GM19035 (cell line): ENCODE measurements at regions not wholly inside any gene's neighbourhood (a gene's known extent, or its start where the extent isn't known, plus 50 kb on each side); places are given as distances from the start of the nearest gene placed in this dataset.
"Not testable (repeated sequence)": the region's sequence is repeated elsewhere in the genome, so short reads cannot be mapped to it uniquely, and the experiment has no call there.

Experiments
- ATAC-seq: cut with Tn5 transposase; IDR thresholded peaks from one replicate; pipeline ENCODE4 v1.9.1; 2021; ENCODE audit not compliant: unreplicated experiment

DNA sequence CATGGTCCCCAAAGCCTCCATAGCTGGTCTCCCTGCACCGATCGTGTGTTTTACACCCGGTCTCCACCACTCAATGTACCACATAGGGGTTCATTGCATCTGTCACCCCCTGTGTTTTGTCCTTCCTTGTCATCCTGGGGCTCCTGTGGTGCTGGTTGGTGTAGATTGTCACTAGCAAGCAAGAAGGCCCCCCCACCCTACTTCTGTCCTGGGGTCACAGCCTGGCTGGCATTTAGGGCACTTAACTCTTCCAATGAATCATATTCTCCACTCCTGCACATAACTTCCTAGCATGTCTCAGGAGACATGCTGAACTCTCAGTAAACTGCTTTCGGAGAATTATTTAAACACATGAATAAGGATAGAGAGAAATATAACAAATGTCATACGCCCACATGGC is 161.4 kb downstream of the BCL2L11 start:
- not testable (repeated sequence) for ATAC-seq

DNA sequence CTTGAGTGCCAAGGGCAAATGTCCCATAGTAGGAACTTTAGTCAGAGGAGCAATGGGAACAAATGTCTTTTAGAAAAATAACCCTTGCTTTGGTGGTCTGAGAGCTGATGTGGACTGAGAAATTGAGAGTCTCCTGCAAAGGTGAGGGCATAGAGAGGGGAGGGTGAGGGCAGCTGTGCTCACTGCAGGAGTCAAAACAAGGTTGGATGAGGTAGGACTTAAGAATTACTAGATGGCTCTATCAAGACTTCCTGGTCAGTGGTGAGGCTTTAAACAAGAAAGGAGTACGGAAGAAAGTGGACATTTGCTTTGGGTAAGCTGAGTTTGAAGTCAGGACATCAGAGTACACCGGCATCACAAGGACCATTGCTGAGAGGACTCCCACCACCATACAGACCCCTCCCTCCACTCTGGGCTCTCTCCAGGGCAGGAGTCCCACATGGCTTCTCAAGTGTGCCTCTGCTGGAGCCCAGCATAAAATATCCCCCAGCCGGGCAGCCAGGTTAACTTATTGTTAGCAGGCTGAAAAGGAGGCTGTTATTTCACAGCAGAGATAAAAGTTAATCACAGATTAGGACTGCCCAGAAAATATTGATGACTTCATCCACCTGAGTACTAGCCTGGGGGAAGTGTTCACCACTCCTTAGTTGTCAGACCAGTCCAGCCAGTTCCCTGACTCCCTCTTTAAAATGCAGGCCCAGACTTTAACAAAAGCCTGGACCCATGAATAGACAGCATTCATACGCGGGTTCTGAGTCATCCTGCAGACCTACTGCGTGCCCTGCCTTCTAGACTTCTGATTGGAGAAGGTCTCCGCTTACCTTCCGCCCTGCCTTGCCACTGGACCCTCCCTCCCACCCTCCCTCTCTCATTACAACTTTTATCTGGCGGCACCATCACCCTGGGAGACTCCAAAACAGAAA is 167.2 kb downstream of the BCL2L11 start:
- ATAC-seq, result not testable (repeated sequence)

DNA sequence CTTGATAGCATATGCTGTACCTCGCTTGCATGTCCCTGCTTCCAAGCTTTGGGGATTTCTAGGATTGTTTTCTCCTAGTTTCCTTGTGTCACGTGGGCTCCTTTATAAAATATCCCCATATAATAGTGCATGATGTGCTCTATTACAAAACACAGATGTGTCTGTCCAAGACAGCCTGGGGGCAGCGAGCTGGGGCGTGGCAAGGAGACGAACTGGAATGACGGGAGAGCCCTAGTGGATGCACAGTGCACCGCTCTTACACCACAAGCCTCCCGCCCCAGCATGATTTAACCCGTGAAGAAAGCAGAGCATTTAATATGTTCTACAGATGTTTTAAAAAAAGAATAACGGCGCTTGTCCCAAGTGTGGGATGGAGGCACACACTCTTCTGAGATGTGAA is 169.7 kb downstream of the BCL2L11 start:
- not testable (repeated sequence) for ATAC-seq

DNA sequence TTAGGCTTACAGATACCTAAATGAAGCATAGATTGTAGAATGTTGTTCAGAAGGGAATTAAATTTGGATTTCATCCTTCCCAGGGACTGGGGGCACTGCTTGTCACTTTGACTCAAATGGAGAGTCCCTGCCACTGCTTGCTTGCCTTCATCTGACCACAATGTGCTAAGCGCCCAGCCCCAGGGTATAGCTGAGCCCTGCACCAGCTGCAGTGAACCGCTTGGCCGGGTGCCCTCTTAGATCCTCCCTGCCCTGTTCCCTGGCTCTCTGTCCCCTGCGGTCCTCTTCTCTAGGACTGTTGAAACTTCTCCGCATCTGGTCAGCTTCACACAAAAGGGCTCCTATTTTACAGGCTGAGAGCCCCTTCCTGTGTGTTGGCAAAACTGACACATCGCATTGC is 170.9 kb downstream of the BCL2L11 start:
- not testable (repeated sequence) for ATAC-seq

DNA sequence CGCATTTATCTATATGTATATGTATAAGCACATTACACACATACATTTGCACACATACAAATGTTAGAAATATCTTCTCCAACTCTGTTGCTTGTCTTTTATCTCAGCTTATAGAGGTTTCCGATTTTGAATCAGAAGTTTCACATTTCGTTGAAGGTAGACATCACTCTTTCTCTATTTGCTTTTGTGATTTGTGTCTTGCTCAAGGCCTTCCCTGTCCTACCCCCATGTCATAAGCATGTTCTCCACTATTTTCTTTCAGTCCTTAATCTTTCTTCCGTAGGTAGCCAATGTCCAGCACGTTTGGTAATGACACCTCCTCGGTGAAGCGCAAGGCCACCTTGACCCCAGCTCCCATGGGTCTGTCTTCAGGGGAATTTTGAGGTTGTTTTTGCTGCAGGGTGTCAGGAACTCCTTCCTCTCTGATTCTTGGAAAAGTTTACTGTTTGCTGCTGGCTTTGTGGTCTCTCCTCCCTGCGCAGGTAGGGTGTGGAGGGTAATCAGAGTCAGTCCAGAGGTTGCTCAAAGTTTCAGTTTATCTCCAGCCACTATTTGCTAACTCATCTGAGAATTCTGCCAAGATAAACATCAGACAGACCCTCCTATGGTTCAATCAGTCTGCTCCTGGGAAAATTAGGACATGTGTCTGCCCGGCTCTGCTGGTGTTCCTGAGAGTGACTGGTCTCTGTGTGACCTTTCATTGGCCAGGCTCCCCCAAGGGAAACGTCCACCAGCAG is 171.7 kb downstream of the BCL2L11 start:
- not testable (repeated sequence) for ATAC-seq

DNA sequence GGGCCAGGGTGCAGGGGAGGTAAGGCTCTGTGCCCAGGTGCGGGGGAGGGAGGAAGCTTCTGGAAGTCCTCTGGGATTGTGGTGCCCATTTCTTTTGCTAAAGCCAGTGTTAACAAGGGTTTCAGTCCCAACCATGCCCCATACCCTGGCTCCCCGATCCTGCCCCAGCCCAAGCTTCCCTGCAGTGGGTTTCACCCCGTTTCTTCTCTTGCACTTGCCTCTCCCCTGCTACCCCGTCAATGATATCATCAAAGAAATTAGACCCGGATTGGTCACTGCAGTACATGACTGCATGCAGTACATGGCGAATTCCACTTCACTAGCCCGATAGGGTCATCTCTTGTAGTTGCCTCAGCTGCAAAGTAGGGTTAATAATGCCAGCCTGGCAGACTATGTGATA is 174.0 kb downstream of the BCL2L11 start:
- not testable (repeated sequence) for ATAC-seq

DNA sequence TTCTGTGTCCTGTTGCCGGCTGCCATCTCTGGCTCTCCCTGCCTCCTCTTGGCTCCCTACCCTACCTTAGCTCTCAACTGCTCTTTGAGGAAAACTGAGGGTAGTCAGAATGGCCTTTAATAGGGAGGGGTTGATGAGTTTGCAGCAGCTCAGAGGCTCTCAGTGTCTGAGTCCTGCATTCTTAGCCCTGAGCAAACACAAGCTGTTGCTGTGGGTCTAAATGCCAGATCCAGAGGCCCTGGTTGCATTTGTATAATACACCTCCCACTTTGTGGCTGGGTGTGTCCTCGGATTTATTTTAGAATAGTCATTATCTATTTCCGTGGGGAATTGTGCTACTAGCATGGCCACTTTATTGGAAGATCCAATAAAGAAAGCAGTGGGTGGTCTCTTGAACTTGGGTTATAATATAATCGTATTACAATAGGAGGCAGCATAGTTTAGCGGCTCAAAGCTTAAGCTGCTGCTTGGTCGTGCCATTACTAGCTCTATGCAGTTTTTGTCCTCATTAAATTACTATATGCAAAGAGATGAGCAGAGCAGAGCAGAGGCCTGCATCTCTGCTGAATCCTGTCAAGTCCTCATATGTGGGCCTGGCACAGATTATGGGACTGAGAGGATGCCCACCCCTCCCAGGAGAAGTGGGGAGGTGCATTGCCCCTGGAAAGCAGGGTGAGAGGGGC is 175.5 kb downstream of the BCL2L11 start:
- ATAC-seq, result not testable (repeated sequence)

DNA sequence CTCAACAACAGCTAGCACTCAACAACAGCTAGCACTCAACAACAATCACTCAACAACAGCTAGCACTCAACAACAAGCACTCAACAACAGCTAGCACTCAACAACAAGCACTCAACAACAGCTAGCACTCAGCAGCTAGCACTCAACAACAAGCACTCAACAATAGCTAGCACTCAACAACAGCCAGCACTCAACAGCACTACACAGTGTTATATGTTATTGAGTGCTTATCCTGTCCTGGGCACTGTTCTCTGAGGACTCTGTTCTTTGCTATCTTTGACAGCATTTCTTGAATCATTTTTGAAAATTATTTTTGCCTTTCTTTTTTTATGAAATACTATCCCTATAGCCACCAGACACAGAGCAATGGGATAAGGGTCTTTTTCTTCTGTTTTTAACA is 176.4 kb downstream of the BCL2L11 start:
- not testable (repeated sequence) for ATAC-seq

DNA sequence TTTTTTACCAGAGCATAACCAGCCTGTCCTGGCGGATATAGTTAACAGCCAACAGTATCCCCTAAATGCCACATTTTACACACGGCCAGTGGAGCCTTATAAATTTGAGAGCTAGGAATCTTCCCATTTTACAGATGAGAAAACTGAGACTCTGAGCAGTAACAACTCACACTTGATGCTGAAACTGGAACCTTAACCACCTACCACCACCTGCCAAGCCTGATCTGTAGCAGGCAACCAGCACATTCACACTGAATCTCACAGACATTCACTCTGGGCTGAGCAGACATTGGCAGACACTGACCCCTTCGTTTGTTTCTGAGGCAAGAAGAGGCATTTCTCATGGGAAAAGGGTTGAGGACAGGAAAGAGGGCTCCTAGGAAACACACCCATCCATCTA is 178.2 kb downstream of the BCL2L11 start:
- ATAC-seq, result not testable (repeated sequence)

DNA sequence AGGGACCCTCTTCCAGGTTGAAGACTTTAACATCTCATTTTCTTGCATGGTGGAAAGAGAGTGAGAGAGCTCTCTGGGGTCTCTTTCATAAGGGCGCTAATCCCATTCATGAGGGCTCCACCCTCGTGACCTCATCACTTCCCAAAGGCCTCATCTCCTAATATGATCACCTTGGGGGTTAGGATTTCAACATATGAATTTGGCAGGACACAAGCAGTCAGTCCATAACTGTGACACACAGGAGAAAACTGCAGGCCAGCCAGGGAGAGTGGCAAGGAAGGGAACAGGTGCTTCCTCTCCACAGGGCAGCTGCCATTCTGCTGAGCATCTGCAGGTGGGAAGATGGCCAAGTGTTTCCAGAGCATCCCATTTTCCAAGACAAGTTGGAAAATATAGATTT is 178.9 kb downstream of the BCL2L11 start:
- not testable (repeated sequence) for ATAC-seq

DNA sequence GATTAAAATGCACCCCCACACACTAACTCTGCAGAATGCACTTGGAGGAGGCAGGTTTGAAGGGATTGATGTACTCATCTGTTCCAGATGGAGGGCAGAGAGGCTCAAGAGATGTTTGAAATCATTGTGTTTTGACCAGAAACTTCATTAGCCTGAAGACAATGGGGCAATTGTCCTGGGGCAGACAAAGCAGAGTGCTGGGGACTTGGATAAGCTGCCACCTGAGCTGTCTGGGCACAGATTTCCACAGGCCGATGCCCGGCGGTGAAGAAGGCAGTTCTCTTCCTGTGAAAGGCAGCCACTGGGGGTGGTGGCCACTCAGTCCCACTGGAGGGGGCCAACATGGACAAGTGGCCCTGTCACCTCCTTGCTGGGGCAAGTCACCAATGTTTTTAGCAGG is 181.0 kb downstream of the BCL2L11 start:
- ATAC-seq, result not testable (repeated sequence)

DNA sequence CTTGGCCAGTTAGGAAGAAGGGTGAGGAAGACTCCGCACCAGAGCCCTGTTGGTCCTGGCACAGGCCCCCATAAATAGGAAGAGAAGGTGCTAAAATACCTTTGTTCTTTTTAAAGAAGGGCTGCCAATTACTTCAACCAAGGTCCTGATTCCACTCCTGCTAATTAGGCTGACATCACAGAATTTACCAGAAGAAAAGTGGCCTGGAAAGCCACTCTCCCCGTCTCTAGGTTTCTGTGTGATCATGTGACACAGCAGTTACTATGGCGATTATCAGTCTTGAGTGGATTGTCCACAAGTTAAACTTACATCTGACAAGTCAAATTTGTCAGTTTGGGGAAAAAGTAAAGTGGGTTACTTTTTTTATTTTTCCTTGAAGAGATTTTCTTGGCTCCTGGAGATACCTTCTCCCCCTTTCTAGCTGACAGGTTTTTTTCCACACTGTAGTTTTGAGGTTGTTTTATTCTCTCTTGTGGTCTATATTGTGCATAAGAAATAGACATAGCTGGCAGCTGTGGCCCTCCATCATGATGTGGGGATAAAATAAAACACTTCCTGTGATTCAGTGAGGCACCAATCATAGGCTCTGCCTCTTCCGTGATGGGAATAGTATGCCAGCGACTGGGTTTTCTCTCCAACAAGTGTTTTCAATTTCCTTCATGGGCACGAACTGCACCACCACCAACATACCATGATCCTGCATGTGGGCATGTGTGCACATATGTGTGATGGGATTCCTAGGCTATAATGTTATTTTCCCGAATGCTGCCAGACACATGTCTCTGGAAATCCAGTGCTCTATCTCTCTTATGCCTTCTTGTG is 181.9 kb downstream of the BCL2L11 start:
- not testable (repeated sequence) for ATAC-seq

DNA sequence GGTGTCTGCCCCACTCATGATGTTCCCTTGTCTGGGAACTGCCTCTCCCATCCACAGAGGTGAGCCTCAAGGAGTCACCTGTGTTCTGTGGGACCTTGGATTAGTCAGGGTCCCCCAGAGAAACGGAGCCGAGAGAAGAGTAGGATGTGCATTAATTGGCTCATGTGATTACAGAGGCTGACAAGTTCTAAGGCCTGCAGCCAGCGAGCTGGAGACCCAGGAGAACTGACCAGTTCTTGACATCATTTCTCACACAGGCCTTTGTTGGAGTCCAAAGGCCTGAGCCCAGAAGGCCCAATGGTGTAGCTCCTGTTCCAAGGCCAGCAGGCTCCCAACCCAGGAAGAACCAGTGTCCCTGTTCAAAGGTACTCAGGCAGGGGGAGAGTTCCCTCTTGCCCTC is 186.6 kb downstream of the BCL2L11 start:
- not testable (repeated sequence) for ATAC-seq

DNA sequence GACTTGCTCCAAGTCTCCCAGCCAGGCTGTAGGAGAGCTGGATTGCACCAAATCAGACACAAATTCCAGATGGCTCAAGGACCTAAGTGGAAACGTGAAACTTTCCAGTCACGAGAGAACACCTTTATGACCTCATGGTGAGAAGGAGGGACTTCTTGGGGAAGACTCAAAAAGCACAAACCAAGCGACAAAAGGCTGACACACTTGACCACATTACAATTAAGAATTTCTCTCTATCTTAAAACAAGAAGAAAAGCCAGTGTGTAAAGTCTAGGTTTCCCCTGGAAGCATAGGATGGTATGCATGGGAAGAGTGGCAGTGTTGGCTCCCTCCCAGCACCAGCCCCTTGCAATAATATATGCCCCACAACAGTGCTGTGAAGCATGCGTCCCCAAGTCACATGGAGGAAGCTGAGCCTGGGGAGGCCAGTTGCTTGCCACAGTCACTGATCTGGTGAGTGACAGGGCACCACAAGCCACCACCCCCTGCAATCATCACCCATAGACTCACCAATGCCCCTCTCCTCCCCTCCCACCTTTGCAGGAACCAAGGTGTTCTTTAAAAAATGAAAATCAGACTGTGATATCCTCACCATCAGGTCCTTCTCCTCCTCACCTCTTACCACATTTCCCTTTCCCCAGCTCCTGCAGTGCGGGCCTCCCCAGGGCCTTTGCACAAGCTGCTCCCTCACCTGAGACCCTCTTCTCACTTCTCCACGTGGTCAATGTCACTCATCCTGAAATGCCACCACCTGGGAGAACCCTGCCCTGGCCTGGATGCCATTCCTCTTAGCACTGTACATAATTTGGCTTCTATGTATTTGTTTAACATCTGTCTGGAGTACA is 188.7 kb downstream of the BCL2L11 start:
- not testable (repeated sequence) for ATAC-seq

DNA sequence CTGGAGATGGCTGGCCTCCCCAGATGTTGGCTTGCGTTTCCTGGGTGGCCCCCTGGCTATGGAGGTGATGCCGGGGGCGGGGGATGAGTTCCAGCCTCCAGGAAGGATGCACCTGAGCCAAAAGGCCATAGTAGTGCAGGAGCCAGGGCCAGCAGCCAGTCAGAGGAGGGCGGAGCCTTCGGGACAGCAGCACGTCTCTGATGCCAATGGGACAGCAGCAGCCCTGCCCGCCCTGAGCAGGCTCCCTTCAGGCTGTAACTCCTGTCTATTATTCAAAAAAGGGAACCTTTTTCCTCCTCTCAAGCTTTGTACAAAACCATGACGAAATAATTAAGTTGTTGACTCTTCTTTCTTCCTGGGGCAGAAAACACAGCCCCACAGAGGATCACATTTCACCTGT is 189.7 kb downstream of the BCL2L11 start:
- ATAC-seq, result not testable (repeated sequence)

DNA sequence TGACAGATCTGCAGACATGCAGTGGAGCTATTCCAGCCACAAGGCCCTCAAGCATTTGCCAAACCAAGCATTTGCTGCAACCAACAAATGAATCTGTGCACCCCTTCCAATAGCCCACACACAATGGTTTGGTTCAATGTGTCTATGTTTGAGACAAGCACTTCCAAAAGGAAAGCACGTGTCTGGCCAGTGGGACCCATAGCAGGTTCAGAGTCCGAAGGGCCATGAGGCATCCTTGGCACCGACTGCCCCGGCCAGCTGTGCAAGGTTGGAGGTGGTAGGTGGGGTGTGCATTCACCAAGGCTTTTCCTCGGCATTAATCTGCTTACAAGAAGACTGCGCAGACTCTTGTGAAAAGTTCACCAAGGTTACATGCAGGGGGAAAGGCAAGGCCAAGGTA is 190.9 kb downstream of the BCL2L11 start:
- not testable (repeated sequence) for ATAC-seq

DNA sequence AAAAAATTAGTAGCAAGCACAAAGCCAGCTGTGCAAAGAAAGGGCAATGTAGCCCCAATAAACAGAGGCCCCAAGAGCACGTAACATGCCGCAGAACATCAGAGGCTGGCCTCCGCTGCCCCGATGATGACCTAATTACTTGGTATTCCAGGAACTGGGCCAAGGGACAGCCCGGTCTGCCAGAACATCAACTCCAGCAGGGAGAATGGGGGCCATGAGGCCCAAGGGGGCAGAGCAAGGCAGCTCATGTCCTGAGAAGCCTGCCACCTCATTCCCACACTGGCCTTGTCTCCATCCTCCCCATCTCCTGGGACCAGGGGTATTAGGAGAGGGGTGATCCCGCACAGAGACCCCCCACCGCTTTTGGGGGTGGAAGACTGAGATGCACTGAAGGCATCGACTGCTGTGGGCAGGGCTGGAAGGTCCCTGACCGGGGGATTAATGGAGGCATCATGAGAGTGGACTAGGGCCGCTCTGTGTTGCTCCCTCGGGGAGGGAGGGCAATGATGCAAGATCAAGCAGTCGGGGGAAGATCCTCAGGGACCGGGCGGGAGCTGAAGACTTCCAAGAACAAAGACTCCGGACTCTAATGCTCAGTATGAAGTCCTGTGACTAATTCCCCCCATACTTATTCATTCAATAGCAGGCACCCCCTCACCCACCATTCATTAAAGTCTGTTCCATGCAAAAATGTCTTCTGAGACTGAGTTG is 192.3 kb downstream of the BCL2L11 start:
- not testable (repeated sequence) for ATAC-seq

DNA sequence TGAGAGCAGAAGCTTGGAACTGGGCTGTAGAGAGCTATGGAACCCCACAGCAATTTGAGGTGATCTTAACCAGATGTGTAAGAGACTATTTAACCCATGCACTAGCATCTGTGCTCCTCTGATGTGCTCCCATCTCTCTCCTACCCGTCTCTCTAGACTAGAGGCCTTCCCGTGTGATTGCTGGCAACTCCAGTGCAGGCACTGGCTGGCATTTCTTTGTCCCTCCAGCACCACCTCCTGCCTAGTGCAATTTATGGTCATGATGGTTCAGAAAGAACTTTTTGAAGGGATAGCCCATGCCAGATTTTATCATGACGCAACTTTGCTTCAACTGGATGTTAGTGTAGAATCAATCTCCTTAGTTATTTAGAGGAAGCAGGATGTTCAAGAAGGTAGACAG is 193.0 kb downstream of the BCL2L11 start:
- not testable (repeated sequence) for ATAC-seq
